Nephron progenitor cell (in vitro differentiated cells): ENCODE measurements at regions not wholly inside any gene's neighbourhood (a gene's known extent, or its start where the extent isn't known, plus 50 kb on each side); places are given as distances from the start of the nearest gene placed in this dataset.

Experiments
- DNase-seq: peaks from one replicate; pipeline ENCODE4 v3.0.0; 2021
- H3K27ac Mint-ChIP-seq: 2 replicates; pipeline ENCODE4 v1.8.0; 2021; ENCODE audit warnings: mild to moderate bottlenecking, moderate library complexity, mixed read lengths
- H3K27me3 Mint-ChIP-seq: 2 replicates; pipeline ENCODE4 v1.8.0; 2021; ENCODE audit warnings: mild to moderate bottlenecking, low read depth, mixed read lengths; ENCODE audit not compliant: poor library complexity
- H3K36me3 Mint-ChIP-seq: 2 replicates; pipeline ENCODE4 v1.8.0; 2021; ENCODE audit warnings: low read depth, mixed read lengths
- H3K4me1 Mint-ChIP-seq: 2 replicates; pipeline ENCODE4 v1.8.0; 2021; ENCODE audit warnings: mixed read lengths
- H3K4me3 Mint-ChIP-seq: 2 replicates; pipeline ENCODE4 v1.8.0; 2021; ENCODE audit warnings: mild to moderate bottlenecking, moderate library complexity, mixed read lengths
- H3K9me3 Mint-ChIP-seq: 2 replicates; pipeline ENCODE4 v1.8.0; 2021; ENCODE audit warnings: mild to moderate bottlenecking, moderate library complexity, mixed read lengths
- TF ChIP-seq, protein P1 (sequence below): fragments of 200-600 bp; sonication (generic); IDR thresholded peaks from 2 replicates; pipeline ENCODE4 v1.5.0; 2021; ENCODE audit warnings: antibody characterized with exemption

DNA sequence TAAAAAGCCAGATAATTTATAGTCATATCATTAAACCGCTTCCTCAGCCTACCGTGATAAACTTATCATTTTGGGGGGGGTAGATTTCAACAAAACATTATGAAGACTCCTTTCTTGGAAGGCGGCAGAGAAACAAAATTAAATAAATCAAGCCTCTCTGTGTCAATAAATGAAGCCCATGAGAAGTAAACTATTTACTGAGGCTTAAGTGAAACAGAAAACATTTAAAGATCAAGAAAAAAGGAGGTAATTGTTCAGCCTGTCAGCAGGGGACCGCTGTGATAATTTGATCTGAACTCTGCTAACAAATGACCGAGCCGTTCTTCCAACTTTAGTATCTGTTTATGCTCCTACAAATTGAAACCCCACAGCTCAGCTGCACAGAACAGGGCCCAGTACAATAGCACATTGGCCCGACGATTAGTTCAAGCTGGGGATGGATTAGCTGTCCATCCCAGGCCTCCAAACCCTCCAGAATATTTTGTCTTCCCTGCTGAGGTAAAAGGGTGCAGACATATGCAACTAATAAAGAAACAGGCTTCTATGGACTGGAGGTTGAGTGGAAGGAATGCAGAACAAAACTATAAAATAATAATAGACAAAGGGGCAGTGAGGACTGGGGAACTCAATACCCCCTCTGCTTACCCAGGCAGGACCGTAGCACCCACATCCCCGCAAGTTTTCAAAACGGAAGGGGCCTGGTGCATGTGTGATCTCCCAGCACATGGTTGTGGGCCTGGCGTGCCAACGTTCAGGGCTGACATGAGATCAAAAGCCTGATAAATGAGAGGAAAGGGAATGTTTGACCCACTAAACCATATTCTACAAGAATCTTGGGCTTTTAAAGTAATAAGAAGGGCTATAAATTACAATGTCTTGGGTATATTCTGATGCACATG lies 298.1 kb upstream of the IRX5 start:
- H3K4me1 Mint-ChIP-seq = peaks cover 26% of the 10 kb centered on the region
- peak overlapping the region; percentile 8 for H3K27ac Mint-ChIP-seq
- peaks cover 7% of the 10 kb centered on the region for H3K27me3 Mint-ChIP-seq
- no peaks in the 10 kb centered on the region for H3K36me3 Mint-ChIP-seq
- H3K4me3 Mint-ChIP-seq = no peak overlapping the region
- TF ChIP-seq, protein P1, sequence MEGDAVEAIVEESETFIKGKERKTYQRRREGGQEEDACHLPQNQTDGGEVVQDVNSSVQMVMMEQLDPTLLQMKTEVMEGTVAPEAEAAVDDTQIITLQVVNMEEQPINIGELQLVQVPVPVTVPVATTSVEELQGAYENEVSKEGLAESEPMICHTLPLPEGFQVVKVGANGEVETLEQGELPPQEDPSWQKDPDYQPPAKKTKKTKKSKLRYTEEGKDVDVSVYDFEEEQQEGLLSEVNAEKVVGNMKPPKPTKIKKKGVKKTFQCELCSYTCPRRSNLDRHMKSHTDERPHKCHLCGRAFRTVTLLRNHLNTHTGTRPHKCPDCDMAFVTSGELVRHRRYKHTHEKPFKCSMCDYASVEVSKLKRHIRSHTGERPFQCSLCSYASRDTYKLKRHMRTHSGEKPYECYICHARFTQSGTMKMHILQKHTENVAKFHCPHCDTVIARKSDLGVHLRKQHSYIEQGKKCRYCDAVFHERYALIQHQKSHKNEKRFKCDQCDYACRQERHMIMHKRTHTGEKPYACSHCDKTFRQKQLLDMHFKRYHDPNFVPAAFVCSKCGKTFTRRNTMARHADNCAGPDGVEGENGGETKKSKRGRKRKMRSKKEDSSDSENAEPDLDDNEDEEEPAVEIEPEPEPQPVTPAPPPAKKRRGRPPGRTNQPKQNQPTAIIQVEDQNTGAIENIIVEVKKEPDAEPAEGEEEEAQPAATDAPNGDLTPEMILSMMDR = no peak
- DNase-seq = no peak
- H3K9me3 Mint-ChIP-seq = no peaks in the 10 kb centered on the region

DNA sequence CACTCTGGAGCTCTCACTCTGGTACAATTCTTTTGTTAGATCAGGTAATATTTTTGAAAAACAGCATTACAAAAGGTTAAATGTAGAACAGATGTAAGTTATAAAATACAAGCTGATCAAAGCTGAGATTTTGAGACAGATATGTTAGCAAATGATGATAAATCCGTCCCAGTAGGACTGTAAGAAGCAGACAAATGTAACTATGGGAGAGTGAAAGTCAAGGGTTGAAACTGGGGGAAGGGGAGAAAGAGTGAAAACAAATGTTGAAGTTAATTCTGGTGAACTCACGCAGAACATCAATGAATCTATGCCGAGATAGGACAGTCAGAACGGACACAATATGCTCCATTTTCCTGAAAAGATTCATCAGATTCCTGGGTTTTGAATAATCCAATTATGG lies 298.9 kb upstream of the IRX5 start:
- Mint-ChIP-seq H3K27ac (peak overlapping the region; percentile 23), H3K27me3 (no peaks in the 10 kb centered on the region), H3K4me1 (peaks cover 32% of the 10 kb centered on the region), H3K4me3 (peak overlapping the region; percentile 1), H3K36me3 (no peaks in the 10 kb centered on the region), H3K9me3 (no peaks in the 10 kb centered on the region)
- DNase-seq = no peak
- TF ChIP-seq, protein P1 = no peak

- Mint-ChIP-seq H3K36me3 (no peaks in the 10 kb centered on the region), H3K4me3 (no peak overlapping the region), H3K9me3 (no peaks in the 10 kb centered on the region), H3K27me3 (no peaks in the 10 kb centered on the region), H3K27ac (no peak overlapping the region), H3K4me1 (peaks cover 32% of the 10 kb centered on the region)
- no peak for DNase-seq
- TF ChIP-seq, protein P1 = no peak
Observed at GRCh38 chr16:54630284-54630967, 300.2 kb upstream of the IRX5 start.

GRCh38 chr16:54628796-54629625 lies 301.7 kb upstream of the IRX5 start:
- Mint-ChIP-seq H3K9me3 (no peaks in the 10 kb centered on the region), H3K27ac (no peak overlapping the region), H3K27me3 (peaks cover under 1% of the 10 kb centered on the region), H3K36me3 (no peaks in the 10 kb centered on the region), H3K4me3 (no peak overlapping the region), H3K4me1 (peaks cover 32% of the 10 kb centered on the region)
- TF ChIP-seq, protein P1 = no peak
- no peak for DNase-seq

DNA sequence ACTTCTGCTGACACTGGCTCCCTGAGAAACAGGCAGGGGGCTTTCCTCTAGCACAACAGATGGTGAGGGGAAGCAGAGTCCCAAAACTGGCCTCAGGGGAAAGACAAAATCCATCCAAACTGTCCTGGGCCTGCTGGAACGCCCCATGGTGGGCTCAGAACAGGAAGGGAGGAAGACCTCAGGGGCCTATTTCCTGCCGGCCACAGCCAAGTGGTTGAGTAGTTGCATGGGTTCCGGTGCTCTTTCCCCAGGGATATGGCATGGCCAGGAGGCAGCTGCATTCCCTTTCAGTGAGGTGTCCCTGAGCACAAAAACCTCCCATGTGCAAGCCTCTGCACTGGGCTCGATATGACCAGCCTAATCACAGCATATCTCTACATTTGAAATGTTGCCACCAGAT lies 303.0 kb upstream of the IRX5 start:
- Mint-ChIP-seq H3K36me3 (no peaks in the 10 kb centered on the region), H3K4me1 (peaks cover 26% of the 10 kb centered on the region), H3K9me3 (no peaks in the 10 kb centered on the region), H3K27ac (no peak overlapping the region), H3K27me3 (peaks cover 2% of the 10 kb centered on the region), H3K4me3 (no peak overlapping the region)
- TF ChIP-seq, protein P1 = no peak
- no peak for DNase-seq
